HEK293 (cell line): ENCODE measurements at regions not wholly inside any gene's neighbourhood (a gene's known extent, or its start where the extent isn't known, plus 50 kb on each side); places are given as distances from the start of the nearest gene placed in this dataset.

Experiments
- YY1 ChIP-seq: fragments of 450-650 bp; formaldehyde crosslinking; IDR thresholded peaks from 2 replicates; pipeline ENCODE4 v1.5.1; 2018; ENCODE audit warnings: missing biosample characterization, missing genetic modification characterization
- ZNF48 ChIP-seq: fragments of 450-650 bp; formaldehyde crosslinking; IDR thresholded peaks from 2 replicates; pipeline ENCODE4 v1.5.1; 2016; ENCODE audit warnings: missing biosample characterization, missing genetic modification characterization
- ZNF585B ChIP-seq: fragments of 450-650 bp; formaldehyde crosslinking; IDR thresholded peaks from 2 replicates; pipeline ENCODE4 v1.5.1; 2016; ENCODE audit warnings: missing biosample characterization, missing genetic modification characterization

DNA sequence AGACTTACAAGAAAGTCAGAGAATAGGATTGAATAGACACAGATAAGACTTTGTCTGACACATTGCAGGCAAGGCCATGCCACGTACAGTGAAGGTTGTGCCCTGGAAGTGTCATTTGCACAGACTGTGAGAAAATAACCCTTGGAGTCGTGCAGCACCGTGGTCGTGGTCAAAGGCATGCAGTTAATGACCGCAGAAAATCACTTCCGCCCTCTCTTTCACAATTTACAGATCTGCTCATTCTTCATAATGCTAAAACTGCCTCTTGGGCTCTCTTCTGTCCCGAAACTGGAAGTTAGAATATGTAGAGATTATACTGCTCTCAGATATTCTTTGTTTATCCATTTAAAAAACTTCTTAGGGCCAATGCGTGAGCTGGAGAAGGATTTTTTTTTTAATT, 73.2 kb upstream of the CTXND1 start:
- TF ChIP-seq ZNF585B (tag by site-specific recombination) (no peak), ZNF48 (tag by site-specific recombination) (no peak), YY1 (tag by site-specific recombination) (no peak)
